ENCODE measurements at regions not wholly inside any gene's neighbourhood (a gene's known extent, or its start where the extent isn't known, plus 50 kb on each side); places are given as distances from the start of the nearest gene placed in this dataset.
"Not testable (repeated sequence)": the region's sequence is repeated elsewhere in the genome, so short reads cannot be mapped to it uniquely, and the experiment has no call there.

GRCh38 chr18:56285387-56286065, 352.9 kb downstream of the TXNL1 start:
- no peak for TF ChIP-seq CTCF (IDR thresholded peaks at IDR 0.05; ENCODE audit: insufficient read depth, low read depth, low read length)
- no peak for DNase-seq (ENCODE audit: low read depth)
- no peak overlapping the region for H3K4me3 ChIP-seq (ENCODE audit: low read depth, low read length)

- no peak for DNase-seq (ENCODE audit: low read depth)
- no peak for TF ChIP-seq CTCF (IDR thresholded peaks at IDR 0.05; ENCODE audit: insufficient read depth, low read depth, low read length)
- no peak overlapping the region for H3K4me3 ChIP-seq (ENCODE audit: low read depth, low read length)
Observed at GRCh38 chr18:56284319-56284718, 354.1 kb downstream of the TXNL1 start.

- H3K4me3 ChIP-seq (ENCODE audit: low read depth, low read length), result no peak overlapping the region
- no peak for DNase-seq (ENCODE audit: low read depth)
- TF ChIP-seq CTCF (IDR thresholded peaks at IDR 0.05; ENCODE audit: insufficient read depth, low read depth, low read length), result no peak
Observed at GRCh38 chr18:56283316-56283715, 355.1 kb downstream of the TXNL1 start.

GRCh38 chr18:56282234-56283104, 355.9 kb downstream of the TXNL1 start:
- no peak for DNase-seq (ENCODE audit: low read depth)
- TF ChIP-seq CTCF (IDR thresholded peaks at IDR 0.05; ENCODE audit: insufficient read depth, low read depth, low read length), result no peak
- H3K4me3 ChIP-seq (ENCODE audit: low read depth, low read length), result no peak overlapping the region

DNA sequence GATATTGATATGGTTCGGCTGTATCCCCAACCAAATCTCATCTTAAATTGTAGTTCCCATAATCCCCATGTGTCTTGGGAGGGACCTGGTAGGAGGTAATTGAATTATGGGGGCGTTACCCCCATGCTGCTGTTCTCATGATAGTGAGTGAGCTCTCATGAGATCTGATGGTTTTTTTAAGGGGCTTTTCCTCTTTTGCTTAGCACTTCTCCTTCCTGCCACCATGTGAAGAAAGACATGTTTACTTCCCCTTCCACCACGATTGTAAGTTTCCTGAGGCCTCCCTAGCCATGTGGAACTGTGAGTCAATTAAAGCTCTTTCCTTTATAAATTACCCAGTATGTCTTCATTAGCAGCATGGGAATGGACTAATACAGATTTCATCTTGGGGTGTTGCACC, 358.6 kb downstream of the TXNL1 start:
- not testable (repeated sequence) for H3K4me3 ChIP-seq (ENCODE audit: low read depth, low read length); DNase-seq (ENCODE audit: low read depth)

GRCh38 chr18:56278421-56279003, 359.9 kb downstream of the TXNL1 start:
- H3K4me3 ChIP-seq (ENCODE audit: low read depth, low read length), result no peak overlapping the region
- TF ChIP-seq CTCF (IDR thresholded peaks at IDR 0.05; ENCODE audit: insufficient read depth, low read depth, low read length), result no peak
- no peak for DNase-seq (ENCODE audit: low read depth)

- DNase-seq (ENCODE audit: low read depth), result no peak
- TF ChIP-seq CTCF (IDR thresholded peaks at IDR 0.05; ENCODE audit: insufficient read depth, low read depth, low read length), result no peak
- no peak overlapping the region for H3K4me3 ChIP-seq (ENCODE audit: low read depth, low read length)
Observed at GRCh38 chr18:56276466-56276865, 361.9 kb downstream of the TXNL1 start.
